ENCODE measurements at regions not wholly inside any gene's neighbourhood (a gene's known extent, or its start where the extent isn't known, plus 50 kb on each side); places are given as distances from the start of the nearest gene placed in this dataset.

DNA sequence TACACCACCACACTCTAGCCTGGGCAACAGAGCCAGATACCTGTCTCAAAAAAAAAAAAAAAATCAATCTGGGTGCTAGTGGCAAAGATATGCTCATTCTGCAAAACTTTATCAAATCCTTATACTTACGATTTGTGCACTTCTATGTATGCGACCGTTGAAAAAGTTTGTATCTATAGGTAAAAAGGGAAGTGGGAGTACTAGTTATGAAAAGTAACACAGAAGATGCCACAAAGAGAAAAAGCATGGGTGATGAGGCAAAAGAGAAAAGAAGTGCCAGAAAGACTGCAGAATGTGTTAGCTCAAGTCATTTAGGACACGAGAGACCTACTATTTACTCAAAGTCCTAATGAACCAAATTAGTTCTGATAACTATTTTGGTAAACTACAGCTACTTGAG is 407.8 kb downstream of the SHQ1 start:
- DNase-seq (no peak), ATAC-seq (no peak)
- H3K36me3 ChIP-seq = no peaks in the 10 kb centered on the region
- no peaks in the 10 kb centered on the region for H3K27me3 ChIP-seq
- H3K27ac ChIP-seq = no peak overlapping the region
- peaks cover 0 to 28% (median 6%) of the 10 kb centered on the region in 4 donors for H3K4me1 ChIP-seq
- intact Hi-C loops (cut with DNase I) = no loop called here
- no peak overlapping the region for H3K4me3 ChIP-seq
- no peak for TF ChIP-seq POLR2A (IDR thresholded peaks at IDR 0.05)
- TF ChIP-seq, protein P1, sequence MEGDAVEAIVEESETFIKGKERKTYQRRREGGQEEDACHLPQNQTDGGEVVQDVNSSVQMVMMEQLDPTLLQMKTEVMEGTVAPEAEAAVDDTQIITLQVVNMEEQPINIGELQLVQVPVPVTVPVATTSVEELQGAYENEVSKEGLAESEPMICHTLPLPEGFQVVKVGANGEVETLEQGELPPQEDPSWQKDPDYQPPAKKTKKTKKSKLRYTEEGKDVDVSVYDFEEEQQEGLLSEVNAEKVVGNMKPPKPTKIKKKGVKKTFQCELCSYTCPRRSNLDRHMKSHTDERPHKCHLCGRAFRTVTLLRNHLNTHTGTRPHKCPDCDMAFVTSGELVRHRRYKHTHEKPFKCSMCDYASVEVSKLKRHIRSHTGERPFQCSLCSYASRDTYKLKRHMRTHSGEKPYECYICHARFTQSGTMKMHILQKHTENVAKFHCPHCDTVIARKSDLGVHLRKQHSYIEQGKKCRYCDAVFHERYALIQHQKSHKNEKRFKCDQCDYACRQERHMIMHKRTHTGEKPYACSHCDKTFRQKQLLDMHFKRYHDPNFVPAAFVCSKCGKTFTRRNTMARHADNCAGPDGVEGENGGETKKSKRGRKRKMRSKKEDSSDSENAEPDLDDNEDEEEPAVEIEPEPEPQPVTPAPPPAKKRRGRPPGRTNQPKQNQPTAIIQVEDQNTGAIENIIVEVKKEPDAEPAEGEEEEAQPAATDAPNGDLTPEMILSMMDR (IDR thresholded peaks at IDR 0.05) = no peak
- WGBS (ENCODE audit: insufficient coverage, low coverage, low lambda C conversion rate, missing lambda C conversion rate) = 66% methylated on average over 4 of the region's 4 CpGs
- H3K9me3 ChIP-seq = no peaks in the 10 kb centered on the region

DNA sequence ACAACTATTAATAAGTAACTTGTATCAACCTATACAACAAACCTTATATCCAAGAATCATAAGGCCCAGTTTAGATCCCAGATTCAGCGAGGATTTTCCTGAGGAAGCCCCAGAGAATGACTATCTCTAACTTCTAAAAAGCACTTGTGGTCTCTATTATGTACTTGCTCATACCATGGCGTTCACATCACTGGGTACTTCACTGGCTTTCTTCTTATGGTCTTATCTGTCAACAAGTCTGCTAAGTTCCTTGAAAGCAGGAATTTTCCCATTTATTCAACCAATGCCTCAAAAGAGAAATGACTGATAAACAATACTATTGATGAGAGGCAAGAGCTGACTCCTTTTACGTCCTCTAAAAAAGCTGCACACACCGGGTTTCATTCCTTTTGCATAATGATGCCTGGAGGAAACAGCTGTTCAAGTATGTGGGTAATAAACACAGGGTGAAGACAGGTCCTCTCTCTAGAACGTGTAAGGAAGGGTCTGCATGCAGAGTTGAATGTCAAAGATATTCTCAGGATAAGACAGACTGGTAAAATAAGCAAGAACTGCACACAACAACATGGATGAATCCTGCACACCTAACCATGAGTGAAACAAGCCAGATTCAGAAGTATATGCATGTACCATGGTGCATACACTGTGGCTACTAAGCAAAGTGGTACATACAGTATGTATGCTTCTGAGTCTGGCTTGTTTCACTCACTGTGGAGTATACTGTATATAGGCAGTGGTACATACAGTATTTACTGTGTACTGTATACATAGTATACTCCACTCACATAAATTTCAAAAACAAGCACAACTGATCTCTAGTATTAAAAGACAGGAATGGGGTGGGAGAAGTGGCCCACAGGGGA is 408.7 kb downstream of the SHQ1 start:
- Histone ChIP-seq H3K27me3 (no peaks in the 10 kb centered on the region), H3K36me3 (no peaks in the 10 kb centered on the region), H3K4me1 (peaks cover 0 to 19% (median 2%) of the 10 kb centered on the region in 4 donors), H3K27ac (no peak overlapping the region), H3K9me3 (no peaks in the 10 kb centered on the region), H3K4me3 (no peak overlapping the region)
- intact Hi-C loops (cut with DNase I) = no loop called here
- TF ChIP-seq, protein P1 (IDR thresholded peaks at IDR 0.05) = no peak
- no peak for TF ChIP-seq POLR2A (IDR thresholded peaks at IDR 0.05)
- ATAC-seq (no peak), DNase-seq (no peak)
- 67% methylated on average over 5 of the region's 5 CpGs for WGBS (ENCODE audit: insufficient coverage, low coverage, low lambda C conversion rate, missing lambda C conversion rate)

DNA sequence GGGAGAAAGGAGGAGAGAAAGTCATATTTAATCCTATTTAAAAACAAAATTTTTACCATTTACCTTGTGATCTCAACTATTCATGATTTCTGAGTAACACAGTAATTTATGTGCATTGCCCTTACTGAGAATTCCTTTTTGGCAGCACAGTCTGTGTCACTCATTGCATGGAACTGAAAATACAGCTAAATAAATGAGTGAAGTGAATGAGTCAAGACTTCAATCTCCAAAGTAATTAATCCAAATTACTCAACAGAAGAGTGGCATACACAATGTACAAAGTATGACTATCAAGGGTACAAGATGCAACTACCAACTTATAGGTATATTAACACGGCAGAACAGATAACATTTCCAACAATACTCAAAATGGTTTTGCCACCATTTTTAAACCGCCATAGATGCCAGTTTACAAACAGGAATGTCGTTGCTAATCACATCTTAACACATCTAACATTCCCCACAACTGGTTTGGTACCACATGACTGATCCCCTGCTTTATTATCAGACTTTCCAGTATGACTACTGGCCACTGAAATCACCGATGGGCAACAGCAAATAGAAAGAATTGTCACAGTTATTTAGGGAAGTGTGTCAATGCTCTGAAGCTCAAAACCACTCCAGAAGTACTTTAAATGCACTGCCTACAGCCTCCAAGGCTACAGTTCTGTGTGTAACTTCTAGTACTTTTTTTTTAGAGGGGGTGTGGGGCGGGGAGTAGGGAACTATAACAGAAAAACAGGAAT is 410.4 kb downstream of the SHQ1 start:
- Histone ChIP-seq H3K9me3 (no peaks in the 10 kb centered on the region), H3K36me3 (no peaks in the 10 kb centered on the region), H3K4me3 (no peak overlapping the region), H3K27ac (no peak overlapping the region), H3K27me3 (no peaks in the 10 kb centered on the region), H3K4me1 (peaks cover 0 to 19% (median 2%) of the 10 kb centered on the region in 4 donors)
- ATAC-seq (peak in 1 of 4 donors; percentile 20), DNase-seq (no peak)
- WGBS (ENCODE audit: insufficient coverage, low coverage, low lambda C conversion rate, missing lambda C conversion rate) = 76% methylated on average over 5 of the region's 5 CpGs
- TF ChIP-seq POLR2A (IDR thresholded peaks at IDR 0.05) = no peak
- TF ChIP-seq, protein P1 (IDR thresholded peaks at IDR 0.05) = no peak
- intact Hi-C loops (cut with DNase I) = no loop called here

DNA sequence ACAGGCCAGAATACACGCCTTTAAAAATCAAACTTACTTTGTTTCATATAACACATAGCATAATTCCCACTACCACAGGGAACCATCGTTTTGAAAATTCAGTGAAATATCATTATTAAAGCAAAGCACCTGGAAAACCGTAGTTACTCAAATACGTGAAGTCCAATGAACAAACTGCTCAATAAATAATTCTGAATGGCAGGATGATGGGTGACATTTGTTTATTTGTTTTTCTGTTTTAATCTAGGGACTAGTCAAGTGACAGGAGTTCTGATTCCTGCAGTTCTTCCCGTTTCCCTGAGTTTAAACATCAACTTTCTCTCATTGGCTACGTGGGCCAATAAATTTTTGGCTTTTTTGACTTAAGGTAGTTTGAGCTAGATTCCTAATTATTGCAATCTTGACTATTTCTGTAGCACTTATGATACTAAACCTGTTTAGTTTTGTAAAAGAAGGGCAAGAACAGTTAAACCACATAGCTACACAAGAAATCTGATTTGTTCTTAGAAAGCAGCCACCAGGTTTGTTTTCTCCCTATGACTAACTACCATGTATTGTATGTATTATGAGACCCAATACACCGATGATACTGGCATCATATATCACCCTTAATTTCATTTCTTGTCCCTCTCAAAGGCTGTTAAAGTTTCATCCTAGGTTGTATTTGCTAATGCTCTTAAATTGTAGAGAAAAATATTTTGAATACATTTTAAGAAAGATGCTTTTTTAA is 411.2 kb downstream of the SHQ1 start:
- Histone ChIP-seq H3K4me3 (no peak overlapping the region), H3K27me3 (no peaks in the 10 kb centered on the region), H3K9me3 (no peaks in the 10 kb centered on the region), H3K36me3 (no peaks in the 10 kb centered on the region), H3K27ac (no peak overlapping the region), H3K4me1 (peaks cover 0 to 19% (median 2%) of the 10 kb centered on the region in 4 donors)
- intact Hi-C loops (cut with DNase I) = no loop called here
- ATAC-seq = peak in 2 of 4 donors; percentile 16 to 25
- WGBS (ENCODE audit: insufficient coverage, low coverage, low lambda C conversion rate, missing lambda C conversion rate) = 24% methylated on average over 7 of the region's 7 CpGs
- TF ChIP-seq POLR2A (IDR thresholded peaks at IDR 0.05) = no peak
- no peak for DNase-seq

Measured in right lobe of liver (tissue), 6 donors.